Body of pancreas (tissue), 4 donors: ENCODE measurements at regions not wholly inside any gene's neighbourhood (a gene's known extent, or its start where the extent isn't known, plus 50 kb on each side); places are given as distances from the start of the nearest gene placed in this dataset.

Experiments
- POLR2A ChIP-seq, 3 donors: fragments of 450-650 bp; IDR thresholded peaks; one replicate each; pipeline ENCODE4 v1.6.1; 2016; ENCODE audit warnings: antibody characterized with exemption in 3 of 3, mild to moderate bottlenecking in 2 of 3
- TF ChIP-seq, protein P1 (sequence below), 7 experiments: fragments of 450-650 bp in 4 of 7; fragments of 200-600 bp in 3 of 7; sonication (generic) in 3 of 7; IDR thresholded peaks; one replicate each; pipeline ENCODE4 v1.5.1; 2016 to 2019; ENCODE audit warnings: antibody characterized with exemption in 7 of 7

DNA sequence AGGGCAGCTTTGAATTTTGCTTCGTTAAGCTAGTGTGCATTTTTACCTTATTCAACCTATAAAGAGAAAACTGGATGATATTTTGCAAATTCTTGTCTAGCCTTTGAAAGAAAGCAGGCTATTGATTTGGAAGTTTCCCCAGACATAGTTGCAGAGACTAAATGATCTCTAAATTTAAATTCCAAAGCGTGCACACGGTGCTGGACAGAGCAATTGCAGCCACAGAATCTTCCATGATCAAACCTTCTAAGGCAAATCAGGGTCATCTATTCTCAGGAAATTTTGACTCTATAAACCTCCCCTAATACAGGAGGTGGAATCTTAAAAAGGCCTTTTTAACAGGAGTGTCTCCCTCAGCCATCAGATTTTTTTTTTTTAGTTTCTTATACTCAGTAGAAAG lies 159.9 kb downstream of the MDFIC start:
- TF ChIP-seq POLR2A (IDR thresholded peaks at IDR 0.05) = no peak
- TF ChIP-seq, protein P1, sequence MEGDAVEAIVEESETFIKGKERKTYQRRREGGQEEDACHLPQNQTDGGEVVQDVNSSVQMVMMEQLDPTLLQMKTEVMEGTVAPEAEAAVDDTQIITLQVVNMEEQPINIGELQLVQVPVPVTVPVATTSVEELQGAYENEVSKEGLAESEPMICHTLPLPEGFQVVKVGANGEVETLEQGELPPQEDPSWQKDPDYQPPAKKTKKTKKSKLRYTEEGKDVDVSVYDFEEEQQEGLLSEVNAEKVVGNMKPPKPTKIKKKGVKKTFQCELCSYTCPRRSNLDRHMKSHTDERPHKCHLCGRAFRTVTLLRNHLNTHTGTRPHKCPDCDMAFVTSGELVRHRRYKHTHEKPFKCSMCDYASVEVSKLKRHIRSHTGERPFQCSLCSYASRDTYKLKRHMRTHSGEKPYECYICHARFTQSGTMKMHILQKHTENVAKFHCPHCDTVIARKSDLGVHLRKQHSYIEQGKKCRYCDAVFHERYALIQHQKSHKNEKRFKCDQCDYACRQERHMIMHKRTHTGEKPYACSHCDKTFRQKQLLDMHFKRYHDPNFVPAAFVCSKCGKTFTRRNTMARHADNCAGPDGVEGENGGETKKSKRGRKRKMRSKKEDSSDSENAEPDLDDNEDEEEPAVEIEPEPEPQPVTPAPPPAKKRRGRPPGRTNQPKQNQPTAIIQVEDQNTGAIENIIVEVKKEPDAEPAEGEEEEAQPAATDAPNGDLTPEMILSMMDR (IDR thresholded peaks at IDR 0.05) = no peak
